Gastrocnemius medialis (tissue), 4 donors: ENCODE measurements at regions not wholly inside any gene's neighbourhood (a gene's known extent, or its start where the extent isn't known, plus 50 kb on each side); places are given as distances from the start of the nearest gene placed in this dataset.

Experiments used
- ATAC-seq, 2 donors: fragments of 150-250 bp; one replicate each; pipeline ENCODE4 v1.9.1; 2016
- DNase-seq, 2 donors: peaks; one replicate each; pipeline ENCODE4 v3.0.0-alpha.2; 2019
- H3K27ac ChIP-seq, 4 donors: fragments of 200-600 bp; sonication (generic); 1 replicate in 1 of 4; 2 replicates in 3 of 4; pipeline ENCODE4 v1.5.1; 2016 to 2018; ENCODE audit warnings: mild to moderate bottlenecking in 2 of 4, moderate library complexity in 1 of 4
- H3K27me3 ChIP-seq, 3 donors: fragments of 200-600 bp; sonication (generic) in 2 of 3; 1 replicate in 1 of 3; 2 replicates in 2 of 3; pipeline versions ENCODE4 v1.5.1 to v1.6.0; 2016 to 2019; ENCODE audit warnings: mild to moderate bottlenecking in 1 of 3, moderate library complexity in 1 of 3
- H3K36me3 ChIP-seq, 2 donors: fragments of 200-600 bp; sonication (generic) in 1 of 2; one replicate each; pipeline ENCODE4 v1.5.1; 2017 to 2018
- H3K4me1 ChIP-seq, 2 donors: fragments of 200-600 bp; sonication (generic) in 1 of 2; one replicate each; pipeline ENCODE4 v1.5.1; 2016 to 2017; ENCODE audit warnings: mild to moderate bottlenecking in 2 of 2
- H3K4me3 ChIP-seq, 4 donors: fragments of 200-600 bp; sonication (generic) in 3 of 4; 1 replicate in 1 of 4; 2 replicates in 3 of 4; pipeline ENCODE4 v1.5.1; 2016 to 2019; ENCODE audit warnings: mild to moderate bottlenecking in 2 of 4
- H3K9me3 ChIP-seq, 3 donors: fragments of 200-600 bp; sonication (generic) in 2 of 3; 1 replicate in 1 of 3; 2 replicates in 2 of 3; pipeline ENCODE4 v1.5.1; 2016 to 2019
- POLR2A ChIP-seq, 2 donors: fragments of 450-650 bp; IDR thresholded peaks; one replicate each; pipeline ENCODE4 v1.6.1; 2017; ENCODE audit warnings: antibody characterized with exemption in 2 of 2, mild to moderate bottlenecking in 2 of 2, moderate library complexity in 2 of 2
- in situ Hi-C, 4 donors: fragments of 200-750 bp; cut with MboI; loops; one replicate each; pipeline versions ENCODE4 v1.15.0 to v1.8.0; 2017; ENCODE audit warnings: low sequenced_read_pairs in 4 of 4
- intact Hi-C: fragments of 100-400 bp; cut with DNase I; formaldehyde crosslinking; loops from one replicate; pipeline ENCODE4 v1.15.1; 2023; ENCODE audit warnings: low total_unique reads
- TF ChIP-seq, protein P1 (sequence below), 5 experiments: fragments of 450-650 bp in 3 of 5; fragments of 200-600 bp in 2 of 5; sonication (generic) in 2 of 5; IDR thresholded peaks in 4 of 5; conservative IDR thresholded peaks in 1 of 5; 1 replicate in 4 of 5; 2 replicates in 1 of 5; pipeline ENCODE4 v1.5.1; 2016 to 2019; ENCODE audit warnings: antibody characterized with exemption in 5 of 5, mild to moderate bottlenecking in 3 of 5, moderate library complexity in 3 of 5

DNA sequence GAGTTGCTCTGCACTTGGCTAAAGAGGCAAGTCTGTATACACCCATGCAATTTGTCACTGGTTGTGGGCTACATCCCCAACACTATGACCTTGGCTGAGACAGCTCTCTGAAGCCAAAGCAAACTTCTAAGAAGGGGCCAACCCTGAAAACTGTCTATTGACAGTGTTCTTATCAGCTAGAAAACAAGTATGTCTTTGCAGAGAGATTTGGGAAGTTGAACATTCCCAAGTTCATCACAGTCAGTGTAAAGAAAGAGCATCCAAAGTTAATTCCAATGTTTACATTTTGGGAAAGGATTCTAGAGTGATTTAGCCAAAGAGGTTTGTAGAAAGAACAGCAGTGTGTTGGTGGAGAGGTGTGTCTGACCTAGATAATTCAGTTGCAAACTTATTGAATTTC, 711.1 kb upstream of the CHD1 start:
- Histone ChIP-seq H3K9me3 (no peaks in the 10 kb centered on the region), H3K36me3 (no peaks in the 10 kb centered on the region), H3K4me3 (no peak overlapping the region), H3K27me3 (no peaks in the 10 kb centered on the region), H3K4me1 (no peaks in the 10 kb centered on the region), H3K27ac (no peak overlapping the region)
- intact Hi-C loops (no loop called here), in situ Hi-C loops (no loop called here)
- ATAC-seq (no peak), DNase-seq (no peak)
- TF ChIP-seq, protein P1, sequence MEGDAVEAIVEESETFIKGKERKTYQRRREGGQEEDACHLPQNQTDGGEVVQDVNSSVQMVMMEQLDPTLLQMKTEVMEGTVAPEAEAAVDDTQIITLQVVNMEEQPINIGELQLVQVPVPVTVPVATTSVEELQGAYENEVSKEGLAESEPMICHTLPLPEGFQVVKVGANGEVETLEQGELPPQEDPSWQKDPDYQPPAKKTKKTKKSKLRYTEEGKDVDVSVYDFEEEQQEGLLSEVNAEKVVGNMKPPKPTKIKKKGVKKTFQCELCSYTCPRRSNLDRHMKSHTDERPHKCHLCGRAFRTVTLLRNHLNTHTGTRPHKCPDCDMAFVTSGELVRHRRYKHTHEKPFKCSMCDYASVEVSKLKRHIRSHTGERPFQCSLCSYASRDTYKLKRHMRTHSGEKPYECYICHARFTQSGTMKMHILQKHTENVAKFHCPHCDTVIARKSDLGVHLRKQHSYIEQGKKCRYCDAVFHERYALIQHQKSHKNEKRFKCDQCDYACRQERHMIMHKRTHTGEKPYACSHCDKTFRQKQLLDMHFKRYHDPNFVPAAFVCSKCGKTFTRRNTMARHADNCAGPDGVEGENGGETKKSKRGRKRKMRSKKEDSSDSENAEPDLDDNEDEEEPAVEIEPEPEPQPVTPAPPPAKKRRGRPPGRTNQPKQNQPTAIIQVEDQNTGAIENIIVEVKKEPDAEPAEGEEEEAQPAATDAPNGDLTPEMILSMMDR (IDR thresholded peaks at IDR 0.05 in 4 of 5, conservative IDR thresholded peaks at IDR 0.05 in 1 of 5): no peak
- no peak for TF ChIP-seq POLR2A (IDR thresholded peaks at IDR 0.05)

DNA sequence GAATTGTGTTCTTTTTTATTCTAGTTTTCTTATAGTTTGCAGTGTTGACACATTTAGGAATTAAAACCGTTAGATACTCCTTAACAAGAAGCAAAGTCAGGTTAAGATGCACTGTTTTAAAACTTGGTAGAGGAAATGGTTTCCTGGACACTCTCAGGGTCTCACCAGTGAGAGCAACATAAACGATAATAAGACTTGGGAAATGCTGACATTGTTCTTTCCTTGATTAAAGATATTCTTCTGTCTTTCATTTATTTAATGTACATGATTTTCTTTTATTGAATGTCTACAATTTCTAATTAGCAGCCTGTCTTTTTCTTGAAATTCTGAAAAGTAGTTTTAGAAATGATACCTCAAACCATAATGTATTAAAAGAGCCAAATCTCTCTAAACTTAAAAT, 707.9 kb upstream of the CHD1 start:
- intact Hi-C loops (no loop called here), in situ Hi-C loops (no loop called here)
- DNase-seq (no peak), ATAC-seq (no peak)
- H3K27me3 ChIP-seq: no peaks in the 10 kb centered on the region
- no peak overlapping the region for H3K4me3 ChIP-seq
- no peaks in the 10 kb centered on the region for H3K9me3 ChIP-seq
- no peaks in the 10 kb centered on the region for H3K4me1 ChIP-seq
- no peak overlapping the region for H3K27ac ChIP-seq
- H3K36me3 ChIP-seq: no peaks in the 10 kb centered on the region
- no peak for TF ChIP-seq POLR2A (IDR thresholded peaks at IDR 0.05)
- TF ChIP-seq, protein P1 (IDR thresholded peaks at IDR 0.05 in 4 of 5, conservative IDR thresholded peaks at IDR 0.05 in 1 of 5): no peak

DNA sequence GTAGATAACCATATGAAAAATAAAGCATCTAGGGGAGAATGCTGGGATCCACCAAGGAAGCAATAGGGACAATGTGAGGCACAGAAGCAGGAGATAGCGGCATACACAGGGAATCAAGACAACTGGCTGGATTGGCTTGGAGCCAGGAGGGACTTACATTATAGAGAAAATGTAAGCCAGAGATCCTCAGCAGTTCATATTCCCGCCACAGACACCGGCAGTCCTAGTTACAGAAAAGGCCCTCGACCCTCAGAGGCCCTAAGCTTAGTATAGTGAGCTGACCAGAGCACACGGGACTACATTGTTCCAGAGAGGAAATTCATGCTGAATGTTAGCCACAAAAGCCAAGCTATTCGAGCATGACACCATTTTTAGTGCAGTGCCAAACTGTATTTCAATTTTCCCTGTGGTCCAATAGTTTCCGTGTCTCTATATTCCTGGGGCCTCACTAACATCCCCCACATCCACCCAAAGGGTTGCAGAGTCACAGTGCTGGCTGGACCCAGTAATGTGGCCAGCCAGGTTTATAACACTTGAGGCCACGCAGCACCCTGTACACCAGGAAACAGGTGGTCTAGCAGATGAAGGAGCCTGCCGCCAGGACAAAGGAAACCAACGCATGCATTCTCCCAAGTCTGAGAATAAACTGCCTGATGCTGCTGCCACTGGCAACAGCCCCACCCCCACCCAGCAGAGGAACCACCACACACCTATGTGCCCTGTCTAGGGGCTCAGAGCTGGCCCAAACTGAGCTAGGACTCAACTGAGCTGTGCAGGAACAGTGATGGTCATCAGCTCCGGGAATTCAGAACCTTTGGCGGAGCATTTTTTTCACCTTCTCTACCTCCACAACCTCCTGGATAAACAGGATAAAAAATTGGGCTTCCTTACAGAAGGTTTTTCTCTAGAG, 693.2 kb upstream of the CHD1 start:
- ATAC-seq (no peak), DNase-seq (no peak)
- Histone ChIP-seq H3K9me3 (no peaks in the 10 kb centered on the region), H3K4me1 (no peaks in the 10 kb centered on the region), H3K4me3 (no peak overlapping the region), H3K36me3 (no peaks in the 10 kb centered on the region), H3K27me3 (no peaks in the 10 kb centered on the region), H3K27ac (no peak overlapping the region)
- TF ChIP-seq POLR2A (IDR thresholded peaks at IDR 0.05): no peak
- TF ChIP-seq, protein P1 (IDR thresholded peaks at IDR 0.05 in 4 of 5, conservative IDR thresholded peaks at IDR 0.05 in 1 of 5): no peak
- in situ Hi-C loops (no loop called here), intact Hi-C loops (no loop called here)

DNA sequence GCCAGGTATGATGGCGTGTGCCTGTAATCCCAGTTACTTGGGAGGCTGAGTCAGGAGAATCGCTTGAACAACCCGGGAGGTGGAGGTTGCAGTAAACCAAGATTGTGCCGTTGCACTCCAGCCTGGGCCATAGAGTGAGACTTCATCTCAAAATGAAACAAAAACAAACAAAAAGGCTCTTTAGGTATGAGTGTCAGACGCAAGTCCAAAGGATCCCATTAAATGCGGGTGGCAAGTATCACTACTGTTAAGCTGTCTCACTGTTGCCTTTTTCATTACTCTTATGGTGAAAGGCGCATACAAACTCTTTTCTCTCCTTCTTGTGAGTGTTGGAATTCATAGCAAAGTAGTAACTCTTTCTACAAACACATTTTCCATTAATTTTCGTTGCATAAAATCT, 688.5 kb upstream of the CHD1 start:
- DNase-seq: no peak
- H3K27me3 ChIP-seq: no peaks in the 10 kb centered on the region
- ATAC-seq: no peak
- H3K9me3 ChIP-seq: no peaks in the 10 kb centered on the region
- H3K36me3 ChIP-seq: no peaks in the 10 kb centered on the region
- H3K4me3 ChIP-seq: no peak overlapping the region
- in situ Hi-C loops: no loop called here
- no peaks in the 10 kb centered on the region for H3K4me1 ChIP-seq
- TF ChIP-seq, protein P1 (IDR thresholded peaks at IDR 0.05 in 4 of 5, conservative IDR thresholded peaks at IDR 0.05 in 1 of 5): no peak
- no peak for TF ChIP-seq POLR2A (IDR thresholded peaks at IDR 0.05)
- intact Hi-C loops: no loop called here
- no peak overlapping the region for H3K27ac ChIP-seq
